B cell (primary cell): ENCODE measurements at regions not wholly inside any gene's neighbourhood (a gene's known extent, or its start where the extent isn't known, plus 50 kb on each side); places are given as distances from the start of the nearest gene placed in this dataset.

Experiments used
- EZH2 ChIP-seq: IDR thresholded peaks from 2 replicates; pipeline ENCODE4 v1.6.1; 2012; ENCODE audit warnings: borderline replicate concordance, low read depth, mild to moderate bottlenecking, moderate library complexity, low read length; ENCODE audit not compliant: insufficient read depth, poor library complexity, severe bottlenecking
- TF ChIP-seq, protein P1 (sequence below): fragments of 200-600 bp; IDR thresholded peaks from one replicate; pipeline ENCODE4 v1.8.0; 2022; ENCODE audit warnings: antibody characterized with exemption, mild to moderate bottlenecking

- TF ChIP-seq, protein P1, sequence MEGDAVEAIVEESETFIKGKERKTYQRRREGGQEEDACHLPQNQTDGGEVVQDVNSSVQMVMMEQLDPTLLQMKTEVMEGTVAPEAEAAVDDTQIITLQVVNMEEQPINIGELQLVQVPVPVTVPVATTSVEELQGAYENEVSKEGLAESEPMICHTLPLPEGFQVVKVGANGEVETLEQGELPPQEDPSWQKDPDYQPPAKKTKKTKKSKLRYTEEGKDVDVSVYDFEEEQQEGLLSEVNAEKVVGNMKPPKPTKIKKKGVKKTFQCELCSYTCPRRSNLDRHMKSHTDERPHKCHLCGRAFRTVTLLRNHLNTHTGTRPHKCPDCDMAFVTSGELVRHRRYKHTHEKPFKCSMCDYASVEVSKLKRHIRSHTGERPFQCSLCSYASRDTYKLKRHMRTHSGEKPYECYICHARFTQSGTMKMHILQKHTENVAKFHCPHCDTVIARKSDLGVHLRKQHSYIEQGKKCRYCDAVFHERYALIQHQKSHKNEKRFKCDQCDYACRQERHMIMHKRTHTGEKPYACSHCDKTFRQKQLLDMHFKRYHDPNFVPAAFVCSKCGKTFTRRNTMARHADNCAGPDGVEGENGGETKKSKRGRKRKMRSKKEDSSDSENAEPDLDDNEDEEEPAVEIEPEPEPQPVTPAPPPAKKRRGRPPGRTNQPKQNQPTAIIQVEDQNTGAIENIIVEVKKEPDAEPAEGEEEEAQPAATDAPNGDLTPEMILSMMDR = no peak
- TF ChIP-seq EZH2 = no peak
These were observed 518.8 kb upstream of the MEX3C start for GRCh38 chr18:51716277-51716676.
